KMS-11 (cell line): ENCODE measurements at regions not wholly inside any gene's neighbourhood (a gene's known extent, or its start where the extent isn't known, plus 50 kb on each side); places are given as distances from the start of the nearest gene placed in this dataset.

Source experiments
- H2AFZ ChIP-seq: fragments of 200-600 bp; sonication (generic); 2 replicates; pipeline ENCODE4 v1.6.1; 2016; ENCODE audit warnings: antibody characterized with exemption, mixed run types, low read depth
- H3K27ac ChIP-seq: fragments of 200-600 bp; sonication (generic); 2 replicates; pipeline ENCODE4 v1.6.1; 2016; ENCODE audit warnings: mild to moderate bottlenecking, mixed run types
- H3K27me3 ChIP-seq: fragments of 200-600 bp; sonication (generic); 2 replicates; pipeline ENCODE4 v1.6.1; 2017; ENCODE audit warnings: mild to moderate bottlenecking, low read depth, mixed run types, moderate library complexity; ENCODE audit not compliant: insufficient read depth
- H3K36me3 ChIP-seq: fragments of 200-600 bp; sonication (generic); 2 replicates; pipeline ENCODE4 v1.6.1; 2017; ENCODE audit warnings: mild to moderate bottlenecking, mixed run types; ENCODE audit not compliant: insufficient read depth
- H3K4me1 ChIP-seq: fragments of 200-600 bp; sonication (generic); 2 replicates; pipeline ENCODE4 v1.6.1; 2016; ENCODE audit warnings: mild to moderate bottlenecking, low read depth, mixed run types; ENCODE audit not compliant: poor library complexity, severe bottlenecking
- H3K4me2 ChIP-seq: fragments of 200-600 bp; sonication (generic); 2 replicates; pipeline ENCODE4 v1.7.0; 2016; ENCODE audit warnings: mild to moderate bottlenecking, mixed run types
- H3K4me3 ChIP-seq: fragments of 200-600 bp; sonication (generic); IDR thresholded peaks from 2 replicates; pipeline ENCODE4 v1.6.1; 2017; ENCODE audit warnings: low read depth, low read length, mixed read lengths; ENCODE audit not compliant: insufficient read depth
- H3K79me2 ChIP-seq: fragments of 200-600 bp; sonication (generic); 2 replicates; pipeline ENCODE4 v1.6.1; 2016; ENCODE audit warnings: low read depth, mixed run types; ENCODE audit not compliant: insufficient read depth
- H3K9ac ChIP-seq: fragments of 200-600 bp; sonication (generic); 2 replicates; pipeline ENCODE4 v1.6.1; 2016; ENCODE audit warnings: mild to moderate bottlenecking, mixed run types
- H4K20me1 ChIP-seq: fragments of 200-600 bp; sonication (generic); 2 replicates; pipeline ENCODE4 v1.6.1; 2016; ENCODE audit warnings: mild to moderate bottlenecking, mixed run types; ENCODE audit not compliant: insufficient read depth
- CTCF ChIP-seq: fragments of 200-600 bp; sonication (generic); conservative IDR thresholded peaks from 2 replicates; pipeline ENCODE4 v1.6.1; 2017; ENCODE audit warnings: low read depth, mild to moderate bottlenecking, antibody characterized with exemption, low read length, moderate library complexity, mixed read lengths

- Histone ChIP-seq H3K9ac (no peak overlapping the region), H2AFZ (no peak overlapping the region), H3K4me3 (no peak overlapping the region), H3K4me2 (no peak overlapping the region), H3K36me3 (no peaks in the 10 kb centered on the region), H3K27me3 (no peaks in the 10 kb centered on the region), H3K4me1 (no peaks in the 10 kb centered on the region), H3K27ac (no peak overlapping the region), H4K20me1 (no peaks in the 10 kb centered on the region), H3K79me2 (no peaks in the 10 kb centered on the region)
- no peak for TF ChIP-seq CTCF
These were observed 458.3 kb upstream of the LCORL start for GRCh38 chr4:18479825-18480224.

GRCh38 chr4:18463987-18464559, 442.5 kb upstream of the LCORL start:
- no peaks in the 10 kb centered on the region for H3K27me3 ChIP-seq
- H2AFZ ChIP-seq, result no peak overlapping the region
- no peak overlapping the region for H3K4me3 ChIP-seq
- H3K9ac ChIP-seq, result no peak overlapping the region
- H3K27ac ChIP-seq, result no peak overlapping the region
- H3K4me2 ChIP-seq, result no peak overlapping the region
- H3K4me1 ChIP-seq, result no peaks in the 10 kb centered on the region
- TF ChIP-seq CTCF, result no peak
- H3K79me2 ChIP-seq, result no peaks in the 10 kb centered on the region
- H3K36me3 ChIP-seq, result no peaks in the 10 kb centered on the region
- H4K20me1 ChIP-seq, result no peaks in the 10 kb centered on the region

GRCh38 chr4:18458465-18458864, 436.9 kb upstream of the LCORL start:
- no peak overlapping the region for H3K27ac ChIP-seq
- H3K79me2 ChIP-seq, result no peaks in the 10 kb centered on the region
- no peak overlapping the region for H3K4me2 ChIP-seq
- H3K4me3 ChIP-seq, result no peak overlapping the region
- no peaks in the 10 kb centered on the region for H4K20me1 ChIP-seq
- no peak overlapping the region for H3K9ac ChIP-seq
- H3K36me3 ChIP-seq, result no peaks in the 10 kb centered on the region
- H3K4me1 ChIP-seq, result no peaks in the 10 kb centered on the region
- H3K27me3 ChIP-seq, result no peaks in the 10 kb centered on the region
- TF ChIP-seq CTCF, result no peak
- H2AFZ ChIP-seq, result no peak overlapping the region

- no peak overlapping the region for H3K4me2 ChIP-seq
- no peak for TF ChIP-seq CTCF
- H2AFZ ChIP-seq, result no peak overlapping the region
- no peak overlapping the region for H3K4me3 ChIP-seq
- no peaks in the 10 kb centered on the region for H3K4me1 ChIP-seq
- no peaks in the 10 kb centered on the region for H4K20me1 ChIP-seq
- H3K27ac ChIP-seq, result no peak overlapping the region
- no peaks in the 10 kb centered on the region for H3K36me3 ChIP-seq
- H3K27me3 ChIP-seq, result no peaks in the 10 kb centered on the region
- no peak overlapping the region for H3K9ac ChIP-seq
- H3K79me2 ChIP-seq, result no peaks in the 10 kb centered on the region
These were observed 432.8 kb upstream of the LCORL start for GRCh38 chr4:18454349-18454748.
